ENCODE measurements at regions not wholly inside any gene's neighbourhood (a gene's known extent, or its start where the extent isn't known, plus 50 kb on each side); places are given as distances from the start of the nearest gene placed in this dataset.

GRCh38 chr10:43892062-43892770 is 243.5 kb upstream of the ZNF32 start:
- Histone ChIP-seq H3K27me3 (ENCODE audit: control insufficient read depth, insufficient read depth, low read length) (no peaks in the 10 kb centered on the region), H3K4me3 (ENCODE audit: low read depth, low read length) (no peak overlapping the region), H3K36me3 (ENCODE audit: control insufficient read depth, insufficient read depth, low read length) (no peaks in the 10 kb centered on the region)
- TF ChIP-seq CTCF (IDR thresholded peaks at IDR 0.05; ENCODE audit: insufficient read depth, low read length, poor library complexity, severe bottlenecking) = no peak
- no peak for DNase-seq (ENCODE audit: low read depth)

- H3K4me3 ChIP-seq (ENCODE audit: low read depth, low read length) = no peak overlapping the region
- H3K36me3 ChIP-seq (ENCODE audit: control insufficient read depth, insufficient read depth, low read length) = no peaks in the 10 kb centered on the region
- DNase-seq (ENCODE audit: low read depth) = no peak
- no peak for TF ChIP-seq CTCF (IDR thresholded peaks at IDR 0.05; ENCODE audit: insufficient read depth, low read length, poor library complexity, severe bottlenecking)
- H3K27me3 ChIP-seq (ENCODE audit: control insufficient read depth, insufficient read depth, low read length) = no peaks in the 10 kb centered on the region
These were observed 242.6 kb upstream of the ZNF32 start for GRCh38 chr10:43891241-43891640.

DNA sequence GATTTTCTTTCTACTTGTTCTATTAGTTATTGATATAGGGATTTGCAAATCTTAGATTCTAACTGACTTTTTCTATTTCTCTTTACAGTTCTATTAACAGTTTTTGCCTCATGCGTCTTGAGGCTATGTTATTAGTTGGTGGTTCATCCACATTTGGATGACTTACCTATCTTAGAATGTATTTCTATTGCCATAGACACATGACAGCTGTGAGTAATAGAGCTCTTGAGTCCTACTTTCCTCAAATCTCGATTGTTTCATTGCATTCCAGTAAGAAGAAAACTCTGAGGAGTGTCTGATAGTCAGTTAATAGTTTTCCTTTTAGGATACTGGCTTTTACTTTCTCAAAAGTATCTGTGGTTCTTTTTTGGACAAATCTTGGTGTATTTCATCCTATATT is 241.4 kb upstream of the ZNF32 start:
- no peak for DNase-seq (ENCODE audit: low read depth)
- peaks cover 3% of the 10 kb centered on the region for H3K27me3 ChIP-seq (ENCODE audit: control insufficient read depth, insufficient read depth, low read length)

DNA sequence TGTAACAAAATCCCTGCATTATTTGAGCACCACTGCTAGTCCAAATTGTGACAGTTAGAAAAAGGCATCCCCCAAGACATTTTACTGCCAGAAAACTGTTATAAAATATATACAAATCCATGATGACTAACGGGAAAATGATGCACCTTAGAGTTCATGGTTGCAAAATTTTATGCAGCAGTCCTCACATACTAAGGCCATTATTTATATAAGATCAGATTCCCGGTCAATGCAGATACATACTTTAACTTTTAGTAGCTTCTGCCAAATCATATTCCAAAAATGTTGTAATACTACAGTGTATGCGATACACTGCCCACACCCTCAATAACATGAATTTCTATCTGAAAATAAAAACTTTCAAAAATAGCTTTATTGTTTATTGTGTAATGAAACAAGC is 239.9 kb upstream of the ZNF32 start:
- Histone ChIP-seq H3K36me3 (ENCODE audit: control insufficient read depth, insufficient read depth, low read length) (no peaks in the 10 kb centered on the region), H3K4me3 (ENCODE audit: low read depth, low read length) (no peak overlapping the region), H3K27me3 (ENCODE audit: control insufficient read depth, insufficient read depth, low read length) (peaks cover 6% of the 10 kb centered on the region)
- no peak for DNase-seq (ENCODE audit: low read depth)
- no peak for TF ChIP-seq CTCF (IDR thresholded peaks at IDR 0.05; ENCODE audit: insufficient read depth, low read length, poor library complexity, severe bottlenecking)

More for the DNA sequence above, 241.4 kb upstream of the ZNF32 start:
- Histone ChIP-seq H3K36me3 (ENCODE audit: control insufficient read depth, insufficient read depth, low read length) (no peaks in the 10 kb centered on the region), H3K4me3 (ENCODE audit: low read depth, low read length) (no peak overlapping the region)
- TF ChIP-seq CTCF (IDR thresholded peaks at IDR 0.05; ENCODE audit: insufficient read depth, low read length, poor library complexity, severe bottlenecking) = no peak

- H3K27me3 ChIP-seq (ENCODE audit: control insufficient read depth, insufficient read depth, low read length) = peaks cover 6% of the 10 kb centered on the region
- H3K36me3 ChIP-seq (ENCODE audit: control insufficient read depth, insufficient read depth, low read length) = no peaks in the 10 kb centered on the region
- H3K4me3 ChIP-seq (ENCODE audit: low read depth, low read length) = no peak overlapping the region
- no peak for TF ChIP-seq CTCF (IDR thresholded peaks at IDR 0.05; ENCODE audit: insufficient read depth, low read length, poor library complexity, severe bottlenecking)
- no peak for DNase-seq (ENCODE audit: low read depth)
These were observed 237.2 kb upstream of the ZNF32 start for GRCh38 chr10:43885842-43886241.

- no peak for TF ChIP-seq CTCF (IDR thresholded peaks at IDR 0.05; ENCODE audit: insufficient read depth, low read length, poor library complexity, severe bottlenecking)
- Histone ChIP-seq H3K4me3 (ENCODE audit: low read depth, low read length) (no peak overlapping the region), H3K36me3 (ENCODE audit: control insufficient read depth, insufficient read depth, low read length) (no peaks in the 10 kb centered on the region), H3K27me3 (ENCODE audit: control insufficient read depth, insufficient read depth, low read length) (peaks cover 6% of the 10 kb centered on the region)
- DNase-seq (ENCODE audit: low read depth) = no peak
These were observed 236.6 kb upstream of the ZNF32 start for GRCh38 chr10:43885252-43885651.

All from kidney epithelial cell (primary cell).